ENCODE measurements at regions not wholly inside any gene's neighbourhood (a gene's known extent, or its start where the extent isn't known, plus 50 kb on each side); places are given as distances from the start of the nearest gene placed in this dataset.

- no peak for TF ChIP-seq POLR2AphosphoS5 (IDR thresholded peaks at IDR 0.05)
- no peak for TF ChIP-seq CTCF (IDR thresholded peaks at IDR 0.05)
- TF ChIP-seq POLR2A (IDR thresholded peaks at IDR 0.05) = no peak
Observed at GRCh38 chr2:146868051-146868450, 976.8 kb upstream of the ACVR2A start.
